ENCODE measurements at regions not wholly inside any gene's neighbourhood (a gene's known extent, or its start where the extent isn't known, plus 50 kb on each side); places are given as distances from the start of the nearest gene placed in this dataset.

DNA sequence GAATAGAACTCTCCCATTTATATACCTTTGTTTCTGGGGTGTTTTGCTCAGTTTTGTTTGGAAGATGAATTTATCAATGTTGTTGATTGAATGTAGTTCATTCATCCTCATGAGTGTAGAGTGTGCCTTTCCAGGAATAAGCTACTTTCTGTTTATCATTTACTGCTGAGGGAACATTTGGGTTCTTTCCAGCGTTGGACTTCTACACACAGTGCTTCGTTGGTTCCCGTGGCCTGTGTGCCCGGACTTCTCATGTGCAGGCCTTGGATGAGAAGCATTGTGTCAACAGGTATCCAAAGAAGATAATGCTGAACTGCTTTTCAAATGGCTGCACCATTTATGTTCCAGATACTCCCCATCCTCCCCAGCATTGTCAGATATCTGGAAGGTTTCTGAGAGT lies 107.6 kb upstream of the TNS3 start:
- no peak for TF ChIP-seq CTCF (conservative IDR thresholded peaks at IDR 0.05)
- no peak for TF ChIP-seq ZFX (IDR thresholded peaks at IDR 0.05)

Measured in C4-2B (cell line).